ENCODE measurements at regions not wholly inside any gene's neighbourhood (a gene's known extent, or its start where the extent isn't known, plus 50 kb on each side); places are given as distances from the start of the nearest gene placed in this dataset.

GRCh38 chr2:65778137-65778536 lies 345.7 kb upstream of the SPRED2 start:
- no peaks in the 10 kb centered on the region for H3K4me1 ChIP-seq
- no peaks in the 10 kb centered on the region for H3K9me3 ChIP-seq
- H3K27ac ChIP-seq = no peak overlapping the region
- no peaks in the 10 kb centered on the region for H3K27me3 ChIP-seq
- no peak overlapping the region for H3K4me3 ChIP-seq
- TF ChIP-seq POLR2A (IDR thresholded peaks at IDR 0.05) (no peak), CTCF (IDR thresholded peaks at IDR 0.05) (no peak)
- no peaks in the 10 kb centered on the region for H3K36me3 ChIP-seq
- DNase-seq = no peak

DNA sequence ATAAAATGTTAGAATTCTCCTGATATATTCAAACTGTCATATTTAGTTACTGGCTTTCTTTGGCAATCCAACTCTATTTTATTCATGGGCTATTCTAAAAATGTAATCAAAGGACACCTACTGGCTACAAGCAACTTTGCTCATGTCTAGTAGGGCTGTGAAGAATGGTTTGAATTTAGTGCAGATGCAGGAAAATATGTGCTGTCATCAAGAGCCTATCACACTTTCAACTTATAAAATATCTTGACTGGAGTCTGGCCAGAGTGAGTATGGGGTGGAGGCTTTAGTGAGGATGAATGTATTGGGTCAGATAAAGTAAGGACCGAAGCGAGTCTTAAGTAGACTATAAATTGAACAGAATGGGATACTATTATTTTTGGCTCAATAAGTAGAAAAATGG lies 343.4 kb upstream of the SPRED2 start:
- Histone ChIP-seq H3K36me3 (no peaks in the 10 kb centered on the region), H3K4me3 (no peak overlapping the region), H3K4me1 (no peaks in the 10 kb centered on the region), H3K27ac (no peak overlapping the region), H3K9me3 (no peaks in the 10 kb centered on the region), H3K27me3 (no peaks in the 10 kb centered on the region)
- no peak for TF ChIP-seq POLR2A (IDR thresholded peaks at IDR 0.05)
- no peak for TF ChIP-seq CTCF (IDR thresholded peaks at IDR 0.05)
- no peak for DNase-seq

DNA sequence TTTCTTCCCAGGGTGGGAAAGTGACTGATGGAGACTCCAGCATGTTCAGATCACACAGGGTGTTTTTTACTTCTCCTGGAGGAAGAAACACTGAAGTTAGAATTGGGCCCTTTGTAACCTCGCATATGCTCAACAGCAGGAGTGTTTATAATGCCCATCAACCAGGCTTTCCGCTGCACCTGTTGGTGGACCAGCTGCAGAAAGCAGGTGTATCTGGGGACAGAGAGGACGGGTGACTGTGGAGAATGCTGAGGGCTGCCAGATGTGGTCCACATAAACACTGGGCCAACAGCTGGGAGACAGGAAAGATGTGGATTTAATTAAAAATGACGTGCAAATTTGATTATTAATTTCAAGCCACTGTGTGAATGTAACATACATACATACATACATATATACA lies 335.5 kb upstream of the SPRED2 start:
- Histone ChIP-seq H3K4me1 (no peaks in the 10 kb centered on the region), H3K9me3 (no peaks in the 10 kb centered on the region), H3K27ac (no peak overlapping the region), H3K4me3 (no peak overlapping the region), H3K27me3 (no peaks in the 10 kb centered on the region), H3K36me3 (no peaks in the 10 kb centered on the region)
- TF ChIP-seq CTCF (IDR thresholded peaks at IDR 0.05) = no peak
- TF ChIP-seq POLR2A (IDR thresholded peaks at IDR 0.05) = no peak
- DNase-seq = no peak

DNA sequence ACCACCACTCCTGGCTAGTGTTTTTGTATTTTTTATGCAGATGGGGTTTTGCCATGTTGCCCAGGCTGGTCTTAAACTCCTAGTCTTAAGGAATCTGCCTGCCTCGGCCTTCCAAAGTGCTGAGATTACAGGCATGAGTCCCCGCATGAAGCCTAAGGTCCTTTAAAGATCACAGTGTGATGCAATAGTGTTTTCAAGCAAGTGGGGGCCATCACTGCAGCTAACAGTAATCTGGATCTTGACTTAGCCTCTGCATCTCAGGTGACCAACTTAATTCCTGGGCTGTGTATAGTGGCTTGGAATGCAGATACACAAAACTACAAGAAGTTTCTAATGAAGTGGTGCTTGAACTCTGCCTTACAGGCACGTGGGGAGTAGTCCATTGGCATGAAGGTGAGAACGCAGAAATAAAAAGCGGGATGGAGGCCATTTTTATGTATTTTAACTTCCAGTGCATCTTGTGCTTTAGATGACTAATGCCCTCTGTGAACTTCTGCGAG lies 334.4 kb upstream of the SPRED2 start:
- DNase-seq = no peak
- Histone ChIP-seq H3K9me3 (no peaks in the 10 kb centered on the region), H3K27ac (no peak overlapping the region), H3K36me3 (no peaks in the 10 kb centered on the region), H3K4me1 (no peaks in the 10 kb centered on the region), H3K4me3 (no peak overlapping the region), H3K27me3 (no peaks in the 10 kb centered on the region)
- TF ChIP-seq CTCF (IDR thresholded peaks at IDR 0.05) (no peak), POLR2A (IDR thresholded peaks at IDR 0.05) (no peak)

DNA sequence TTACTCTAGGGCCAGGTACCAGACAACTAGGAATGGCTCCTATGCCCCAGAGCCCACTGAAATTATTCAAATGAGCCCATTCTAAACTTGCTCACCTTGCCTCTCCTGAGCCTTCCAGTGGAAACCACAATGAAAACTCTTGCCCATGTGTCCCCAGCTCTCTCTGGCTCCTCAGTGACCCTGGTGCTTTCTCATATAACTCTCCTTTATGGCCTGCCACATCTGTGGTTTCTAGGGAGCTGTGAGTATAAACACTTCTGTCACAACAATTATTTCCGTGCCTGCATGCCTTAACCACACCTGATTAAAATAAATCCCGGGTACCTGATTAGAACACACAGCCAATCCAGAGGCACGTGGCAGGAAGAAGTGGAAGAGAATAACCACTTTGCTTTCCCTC lies 333.0 kb upstream of the SPRED2 start:
- TF ChIP-seq CTCF (IDR thresholded peaks at IDR 0.05) (no peak), POLR2A (IDR thresholded peaks at IDR 0.05) (no peak)

DNA sequence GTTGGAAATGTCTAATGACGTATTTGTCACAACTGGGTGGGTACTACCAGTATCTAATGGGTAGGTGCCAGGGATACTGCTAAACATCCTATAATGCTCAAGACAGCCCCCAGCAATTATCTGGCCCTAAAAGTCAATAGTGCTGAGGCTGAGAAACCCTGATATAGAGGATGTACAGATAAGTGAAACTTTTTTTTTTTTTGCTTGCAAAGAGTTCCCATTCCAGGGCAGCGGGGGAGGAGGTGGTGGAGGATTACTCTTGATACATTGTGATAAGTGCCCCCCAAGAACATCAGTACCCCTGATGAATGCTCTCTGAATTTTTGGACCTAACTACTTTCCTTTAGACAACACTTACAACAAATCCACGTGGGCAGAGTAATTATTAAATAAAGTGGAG lies 329.7 kb upstream of the SPRED2 start:
- no peak overlapping the region for H3K27ac ChIP-seq
- TF ChIP-seq POLR2A (IDR thresholded peaks at IDR 0.05) (no peak), CTCF (IDR thresholded peaks at IDR 0.05) (no peak)
- H3K4me3 ChIP-seq = no peak overlapping the region
- DNase-seq = no peak
- peaks cover 0 to 1% (median 0%) of the 10 kb centered on the region in 4 donors for H3K9me3 ChIP-seq
- H3K4me1 ChIP-seq = no peaks in the 10 kb centered on the region
- no peaks in the 10 kb centered on the region for H3K36me3 ChIP-seq
- H3K27me3 ChIP-seq = no peaks in the 10 kb centered on the region

More for the DNA sequence above, 333.0 kb upstream of the SPRED2 start:
- H3K4me3 ChIP-seq = no peak overlapping the region
- no peaks in the 10 kb centered on the region for H3K36me3 ChIP-seq
- no peak overlapping the region for H3K27ac ChIP-seq
- no peaks in the 10 kb centered on the region for H3K4me1 ChIP-seq
- DNase-seq = no peak
- H3K9me3 ChIP-seq = no peaks in the 10 kb centered on the region
- no peaks in the 10 kb centered on the region for H3K27me3 ChIP-seq

Measured in Peyer's patch (tissue), 4 donors.